Gastrocnemius medialis (tissue), 4 donors: ENCODE measurements at regions not wholly inside any gene's neighbourhood (a gene's known extent, or its start where the extent isn't known, plus 50 kb on each side); places are given as distances from the start of the nearest gene placed in this dataset.

Experiments used
- ATAC-seq, 2 donors: fragments of 150-250 bp; one replicate each; pipeline ENCODE4 v1.9.1; 2016
- DNase-seq, 2 donors: peaks; one replicate each; pipeline ENCODE4 v3.0.0-alpha.2; 2019
- H3K27ac ChIP-seq, 4 donors: fragments of 200-600 bp; sonication (generic); 1 replicate in 1 of 4; 2 replicates in 3 of 4; pipeline ENCODE4 v1.5.1; 2016 to 2018; ENCODE audit warnings: mild to moderate bottlenecking in 2 of 4, moderate library complexity in 1 of 4
- H3K27me3 ChIP-seq, 3 donors: fragments of 200-600 bp; sonication (generic) in 2 of 3; 1 replicate in 1 of 3; 2 replicates in 2 of 3; pipeline versions ENCODE4 v1.5.1 to v1.6.0; 2016 to 2019; ENCODE audit warnings: mild to moderate bottlenecking in 1 of 3, moderate library complexity in 1 of 3
- H3K36me3 ChIP-seq, 2 donors: fragments of 200-600 bp; sonication (generic) in 1 of 2; one replicate each; pipeline ENCODE4 v1.5.1; 2017 to 2018
- H3K4me1 ChIP-seq, 2 donors: fragments of 200-600 bp; sonication (generic) in 1 of 2; one replicate each; pipeline ENCODE4 v1.5.1; 2016 to 2017; ENCODE audit warnings: mild to moderate bottlenecking in 2 of 2
- H3K4me3 ChIP-seq, 4 donors: fragments of 200-600 bp; sonication (generic) in 3 of 4; 1 replicate in 1 of 4; 2 replicates in 3 of 4; pipeline ENCODE4 v1.5.1; 2016 to 2019; ENCODE audit warnings: mild to moderate bottlenecking in 2 of 4
- H3K9me3 ChIP-seq, 3 donors: fragments of 200-600 bp; sonication (generic) in 2 of 3; 1 replicate in 1 of 3; 2 replicates in 2 of 3; pipeline ENCODE4 v1.5.1; 2016 to 2019
- POLR2A ChIP-seq, 2 donors: fragments of 450-650 bp; IDR thresholded peaks; one replicate each; pipeline ENCODE4 v1.6.1; 2017; ENCODE audit warnings: antibody characterized with exemption in 2 of 2, mild to moderate bottlenecking in 2 of 2, moderate library complexity in 2 of 2
- in situ Hi-C, 4 donors: fragments of 200-750 bp; cut with MboI; loops; one replicate each; pipeline versions ENCODE4 v1.15.0 to v1.8.0; 2017; ENCODE audit warnings: low sequenced_read_pairs in 4 of 4
- intact Hi-C: fragments of 100-400 bp; cut with DNase I; formaldehyde crosslinking; loops from one replicate; pipeline ENCODE4 v1.15.1; 2023; ENCODE audit warnings: low total_unique reads
- TF ChIP-seq, protein P1 (sequence below), 5 experiments: fragments of 450-650 bp in 3 of 5; fragments of 200-600 bp in 2 of 5; sonication (generic) in 2 of 5; IDR thresholded peaks in 4 of 5; conservative IDR thresholded peaks in 1 of 5; 1 replicate in 4 of 5; 2 replicates in 1 of 5; pipeline ENCODE4 v1.5.1; 2016 to 2019; ENCODE audit warnings: antibody characterized with exemption in 5 of 5, mild to moderate bottlenecking in 3 of 5, moderate library complexity in 3 of 5

DNA sequence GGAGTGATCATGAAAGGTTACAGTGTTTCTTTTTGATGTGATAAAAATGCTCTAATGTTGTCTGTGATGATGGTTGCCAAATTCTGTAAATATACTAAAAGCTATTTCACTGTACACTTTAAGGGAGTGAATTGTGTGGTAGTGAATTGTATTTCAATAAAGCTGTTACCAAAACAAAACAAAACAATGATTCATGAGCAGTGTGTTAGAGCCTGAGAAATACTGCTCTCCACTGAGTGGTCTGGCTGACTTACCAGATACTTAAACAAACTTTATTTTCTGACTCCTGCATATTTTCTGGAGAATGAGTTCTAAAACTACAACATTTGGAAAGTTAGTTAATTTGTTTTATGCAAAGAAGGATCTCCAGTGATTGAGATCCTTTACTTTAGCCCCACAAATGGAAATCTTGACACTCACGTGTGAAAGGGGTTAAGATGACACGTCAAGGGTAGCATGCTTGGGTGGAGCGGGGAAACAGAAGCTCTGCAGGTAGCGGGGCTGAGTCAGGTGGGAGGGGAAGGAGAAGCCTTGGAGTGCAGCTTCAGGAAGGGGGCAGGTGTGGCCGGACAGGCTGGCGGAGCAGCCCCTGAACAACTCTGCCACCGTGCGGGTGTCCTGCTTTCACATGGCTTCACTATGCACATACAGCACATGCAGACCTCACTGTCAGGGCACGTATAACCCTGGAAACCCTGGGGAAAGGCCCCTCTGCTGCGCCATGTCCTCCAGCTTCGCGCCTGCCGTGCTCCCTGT, 256.7 kb downstream of the IRX1 start:
- no peaks in the 10 kb centered on the region for H3K36me3 ChIP-seq
- TF ChIP-seq, protein P1, sequence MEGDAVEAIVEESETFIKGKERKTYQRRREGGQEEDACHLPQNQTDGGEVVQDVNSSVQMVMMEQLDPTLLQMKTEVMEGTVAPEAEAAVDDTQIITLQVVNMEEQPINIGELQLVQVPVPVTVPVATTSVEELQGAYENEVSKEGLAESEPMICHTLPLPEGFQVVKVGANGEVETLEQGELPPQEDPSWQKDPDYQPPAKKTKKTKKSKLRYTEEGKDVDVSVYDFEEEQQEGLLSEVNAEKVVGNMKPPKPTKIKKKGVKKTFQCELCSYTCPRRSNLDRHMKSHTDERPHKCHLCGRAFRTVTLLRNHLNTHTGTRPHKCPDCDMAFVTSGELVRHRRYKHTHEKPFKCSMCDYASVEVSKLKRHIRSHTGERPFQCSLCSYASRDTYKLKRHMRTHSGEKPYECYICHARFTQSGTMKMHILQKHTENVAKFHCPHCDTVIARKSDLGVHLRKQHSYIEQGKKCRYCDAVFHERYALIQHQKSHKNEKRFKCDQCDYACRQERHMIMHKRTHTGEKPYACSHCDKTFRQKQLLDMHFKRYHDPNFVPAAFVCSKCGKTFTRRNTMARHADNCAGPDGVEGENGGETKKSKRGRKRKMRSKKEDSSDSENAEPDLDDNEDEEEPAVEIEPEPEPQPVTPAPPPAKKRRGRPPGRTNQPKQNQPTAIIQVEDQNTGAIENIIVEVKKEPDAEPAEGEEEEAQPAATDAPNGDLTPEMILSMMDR (IDR thresholded peaks at IDR 0.05 in 4 of 5, conservative IDR thresholded peaks at IDR 0.05 in 1 of 5) = no peak
- no peak for TF ChIP-seq POLR2A (IDR thresholded peaks at IDR 0.05)
- no peak for ATAC-seq
- no peaks in the 10 kb centered on the region for H3K9me3 ChIP-seq
- no peak overlapping the region for H3K27ac ChIP-seq
- H3K4me1 ChIP-seq = no peaks in the 10 kb centered on the region
- no peak for DNase-seq
- H3K4me3 ChIP-seq = no peak overlapping the region
- intact Hi-C loops (no loop called here), in situ Hi-C loops (no loop called here)
- no peaks in the 10 kb centered on the region for H3K27me3 ChIP-seq

DNA sequence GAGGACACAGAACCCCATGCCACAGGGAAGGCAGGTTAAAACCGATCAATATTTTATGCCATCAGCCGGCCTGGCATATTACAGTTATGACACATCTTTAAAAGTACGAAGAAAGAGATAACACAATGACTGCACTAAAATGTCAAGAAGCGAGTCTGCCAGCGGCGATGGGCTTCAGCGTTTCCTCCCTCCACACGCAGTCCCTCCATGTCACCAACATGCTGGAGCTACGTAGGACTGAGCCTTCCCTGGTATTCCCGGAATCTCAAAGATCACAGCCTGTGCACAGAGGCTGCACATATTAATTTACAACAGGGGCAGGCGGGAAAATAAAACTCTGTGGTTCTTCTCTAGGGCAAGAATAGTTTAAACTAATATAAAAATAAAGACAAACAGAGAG, 257.7 kb downstream of the IRX1 start:
- Histone ChIP-seq H3K27me3 (no peaks in the 10 kb centered on the region), H3K4me1 (no peaks in the 10 kb centered on the region), H3K4me3 (no peak overlapping the region), H3K36me3 (no peaks in the 10 kb centered on the region), H3K27ac (no peak overlapping the region), H3K9me3 (no peaks in the 10 kb centered on the region)
- no peak for DNase-seq
- no peak for TF ChIP-seq POLR2A (IDR thresholded peaks at IDR 0.05)
- TF ChIP-seq, protein P1 (IDR thresholded peaks at IDR 0.05 in 4 of 5, conservative IDR thresholded peaks at IDR 0.05 in 1 of 5) = no peak
- in situ Hi-C loops (no loop called here), intact Hi-C loops (no loop called here)
- ATAC-seq = no peak

DNA sequence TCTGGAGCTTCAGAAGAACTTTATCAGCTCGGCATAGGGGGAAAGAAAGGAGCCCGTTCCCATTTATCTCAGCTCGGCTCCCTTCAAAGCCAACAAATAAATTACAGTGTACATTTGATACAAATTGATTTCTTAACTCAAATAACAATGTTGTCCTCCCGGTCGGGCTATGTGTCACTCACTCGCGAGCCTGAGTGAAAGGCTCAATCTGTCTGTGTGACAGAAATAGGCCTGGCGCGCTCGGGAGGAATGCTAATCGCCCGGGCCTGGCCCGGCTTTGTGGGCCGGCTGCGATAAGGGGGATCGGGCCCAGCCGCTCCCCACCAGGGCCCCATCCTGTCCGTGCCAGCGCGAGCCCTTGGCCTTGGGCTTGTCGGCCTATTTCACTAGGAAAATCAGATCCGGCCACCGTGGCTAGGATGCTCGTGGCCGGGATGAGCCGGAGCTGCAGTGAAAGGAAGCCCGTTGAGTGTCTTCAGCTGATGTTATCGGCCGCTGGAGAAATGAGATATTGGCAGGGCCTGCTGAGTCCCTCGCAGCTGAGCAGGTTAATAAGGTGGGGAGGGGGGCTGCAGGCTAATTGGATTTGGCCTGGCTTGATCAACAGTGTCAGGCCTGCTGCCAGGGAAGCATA, 258.7 kb downstream of the IRX1 start:
- intact Hi-C loops (no loop called here), in situ Hi-C loops (no loop called here)
- Histone ChIP-seq H3K4me1 (no peaks in the 10 kb centered on the region), H3K9me3 (no peaks in the 10 kb centered on the region), H3K4me3 (no peak overlapping the region), H3K27me3 (no peaks in the 10 kb centered on the region), H3K27ac (no peak overlapping the region), H3K36me3 (no peaks in the 10 kb centered on the region)
- ATAC-seq (no peak), DNase-seq (no peak)
- no peak for TF ChIP-seq POLR2A (IDR thresholded peaks at IDR 0.05)
- TF ChIP-seq, protein P1 (IDR thresholded peaks at IDR 0.05 in 4 of 5, conservative IDR thresholded peaks at IDR 0.05 in 1 of 5) = no peak

DNA sequence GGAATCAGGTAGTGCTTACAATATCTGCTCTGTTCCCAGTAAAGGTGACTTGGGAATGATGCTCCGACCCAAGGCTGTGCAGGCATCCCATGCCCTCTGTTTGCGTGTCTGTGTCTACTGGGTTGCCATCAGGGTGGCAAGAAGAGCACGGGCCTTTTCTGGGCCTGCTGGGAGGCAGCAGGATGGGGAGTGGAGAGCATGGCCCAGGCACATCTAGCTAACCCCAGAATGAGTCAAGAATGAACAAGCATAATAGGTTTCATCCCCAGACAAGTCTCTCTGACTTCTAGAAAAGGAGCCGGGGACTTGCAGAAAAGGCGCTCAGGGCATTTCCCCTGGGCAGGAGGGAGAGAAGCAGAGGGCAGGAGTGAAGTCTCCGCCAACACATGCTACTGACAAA, 260.4 kb downstream of the IRX1 start:
- Histone ChIP-seq H3K4me3 (no peak overlapping the region), H3K36me3 (no peaks in the 10 kb centered on the region), H3K27me3 (no peaks in the 10 kb centered on the region), H3K27ac (no peak overlapping the region), H3K9me3 (no peaks in the 10 kb centered on the region), H3K4me1 (no peaks in the 10 kb centered on the region)
- in situ Hi-C loops (no loop called here), intact Hi-C loops (no loop called here)
- DNase-seq (no peak), ATAC-seq (no peak)
- TF ChIP-seq, protein P1 (IDR thresholded peaks at IDR 0.05 in 4 of 5, conservative IDR thresholded peaks at IDR 0.05 in 1 of 5) = no peak
- TF ChIP-seq POLR2A (IDR thresholded peaks at IDR 0.05) = no peak
